ENCODE measurements at regions not wholly inside any gene's neighbourhood (a gene's known extent, or its start where the extent isn't known, plus 50 kb on each side); places are given as distances from the start of the nearest gene placed in this dataset.
"Not testable (repeated sequence)": the region's sequence is repeated elsewhere in the genome, so short reads cannot be mapped to it uniquely, and the experiment has no call there.

DNA sequence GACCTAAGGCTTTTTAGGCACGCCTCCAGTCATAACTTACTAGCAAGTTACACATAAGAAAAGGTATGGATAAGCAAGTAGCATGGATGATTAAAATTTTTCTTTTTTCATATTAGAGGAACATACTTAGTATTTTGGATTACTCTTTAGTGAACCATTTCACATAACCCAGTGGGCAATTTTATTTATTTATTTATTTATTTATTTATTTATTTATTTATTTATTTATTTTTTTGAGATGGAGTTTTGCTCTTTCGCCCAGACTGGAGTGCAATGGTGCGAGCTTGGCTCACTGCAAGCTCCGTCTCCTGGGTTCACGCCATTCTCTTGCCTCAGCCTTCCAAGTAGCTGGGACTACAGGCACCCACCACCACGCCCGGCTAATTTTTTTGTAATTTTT, 937.7 kb downstream of the C4orf33 start:
- not testable (repeated sequence) for TF ChIP-seq CTCF (IDR thresholded peaks at IDR 0.05; ENCODE audit: low read depth, low read length); EZH2phosphoT487 (IDR thresholded peaks at IDR 0.05; ENCODE audit: low read depth)

Data from OCI-LY3 (cell line).